ENCODE measurements at regions not wholly inside any gene's neighbourhood (a gene's known extent, or its start where the extent isn't known, plus 50 kb on each side); places are given as distances from the start of the nearest gene placed in this dataset.

DNA sequence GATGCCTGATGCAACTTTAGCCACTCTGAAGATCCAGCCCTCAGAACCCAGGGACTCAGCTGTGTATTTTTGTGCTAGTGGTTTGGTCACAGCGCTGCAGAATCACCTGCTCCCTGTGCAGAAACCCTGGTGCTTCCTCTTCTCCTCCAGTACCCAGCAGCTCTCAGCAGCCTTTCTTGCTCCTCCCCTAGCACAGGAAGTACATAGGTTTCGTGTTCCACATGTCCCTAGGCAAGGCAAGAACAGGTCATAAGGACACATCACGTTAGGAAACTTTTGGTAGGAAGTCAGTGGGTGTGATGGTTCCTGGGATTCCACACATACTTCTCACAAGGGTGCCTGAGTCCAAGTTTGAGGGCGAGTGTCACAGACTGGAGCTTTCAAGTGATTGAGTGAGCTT lies 167.9 kb upstream of the PRSS1 start:
- TF ChIP-seq CTCF (IDR thresholded peaks at IDR 0.05): no peak
- no peak for TF ChIP-seq POLR2AphosphoS5 (IDR thresholded peaks at IDR 0.05)
- no peak for TF ChIP-seq EP300 (IDR thresholded peaks at IDR 0.05; ENCODE audit: low read depth)
